SHP77 (cell line): ENCODE measurements at regions not wholly inside any gene's neighbourhood (a gene's known extent, or its start where the extent isn't known, plus 50 kb on each side); places are given as distances from the start of the nearest gene placed in this dataset.

ENCODE experiments used
- DNase-seq, 2 experiments: peaks; one replicate each; lab custom pipeline; 2025; lab: John Stamatoyannopoulos, UW

- DNase-seq, result no peak
Observed at GRCh38 chr2:145021962-145022665, 502.2 kb upstream of the ZEB2 start.

GRCh38 chr2:145020694-145021093 lies 500.8 kb upstream of the ZEB2 start:
- no peak for DNase-seq

- no peak for DNase-seq
Observed at GRCh38 chr2:145020139-145020538, 500.2 kb upstream of the ZEB2 start.

GRCh38 chr2:145018502-145018901 lies 498.6 kb upstream of the ZEB2 start:
- DNase-seq, result no peak

- no peak for DNase-seq
Observed at GRCh38 chr2:145017149-145017548, 497.2 kb upstream of the ZEB2 start.

GRCh38 chr2:145016711-145017110 lies 496.8 kb upstream of the ZEB2 start:
- DNase-seq, result no peak

GRCh38 chr2:145015561-145015960 lies 495.6 kb upstream of the ZEB2 start:
- DNase-seq, result no peak

GRCh38 chr2:145012806-145013205 lies 492.9 kb upstream of the ZEB2 start:
- no peak for DNase-seq

GRCh38 chr2:145012214-145012670 lies 492.3 kb upstream of the ZEB2 start:
- DNase-seq, result no peak

- DNase-seq, result no peak
Observed at GRCh38 chr2:145010635-145011034, 490.7 kb upstream of the ZEB2 start.

GRCh38 chr2:145007960-145008263 lies 488.0 kb upstream of the ZEB2 start:
- no peak for DNase-seq

- DNase-seq, result peak in 1 of 2 experiments; percentile 4
Observed at GRCh38 chr2:145007093-145007959, 487.4 kb upstream of the ZEB2 start.

GRCh38 chr2:145002624-145003023 lies 482.7 kb upstream of the ZEB2 start:
- DNase-seq, result no peak

- no peak for DNase-seq
Observed at GRCh38 chr2:145000376-145000775, 480.5 kb upstream of the ZEB2 start.

- no peak for DNase-seq
Observed at GRCh38 chr2:144999936-145000335, 480.0 kb upstream of the ZEB2 start.

GRCh38 chr2:144999071-144999875 lies 479.4 kb upstream of the ZEB2 start:
- no peak for DNase-seq

GRCh38 chr2:144998435-144998834 lies 478.5 kb upstream of the ZEB2 start:
- no peak for DNase-seq

GRCh38 chr2:144996225-144996795 lies 476.4 kb upstream of the ZEB2 start:
- DNase-seq, result no peak

GRCh38 chr2:144995482-144995881 lies 475.6 kb upstream of the ZEB2 start:
- no peak for DNase-seq

- DNase-seq, result no peak
Observed at GRCh38 chr2:144990661-144991060, 470.7 kb upstream of the ZEB2 start.

- DNase-seq, result no peak
Observed at GRCh38 chr2:144989579-144990270, 469.8 kb upstream of the ZEB2 start.

GRCh38 chr2:144988591-144988990 lies 468.7 kb upstream of the ZEB2 start:
- DNase-seq, result no peak
